CD4-positive, alpha-beta T cell treated with Interleukin-6 at 100 ng/mL for 8 hours (primary cell): ENCODE measurements at regions not wholly inside any gene's neighbourhood (a gene's known extent, or its start where the extent isn't known, plus 50 kb on each side); places are given as distances from the start of the nearest gene placed in this dataset.

ENCODE experiments used
- DNase-seq: peaks from one replicate; pipeline ENCODE4 v3.0.0-alpha.2; 2020; ENCODE audit warnings: mixed read lengths, low spot score

DNA sequence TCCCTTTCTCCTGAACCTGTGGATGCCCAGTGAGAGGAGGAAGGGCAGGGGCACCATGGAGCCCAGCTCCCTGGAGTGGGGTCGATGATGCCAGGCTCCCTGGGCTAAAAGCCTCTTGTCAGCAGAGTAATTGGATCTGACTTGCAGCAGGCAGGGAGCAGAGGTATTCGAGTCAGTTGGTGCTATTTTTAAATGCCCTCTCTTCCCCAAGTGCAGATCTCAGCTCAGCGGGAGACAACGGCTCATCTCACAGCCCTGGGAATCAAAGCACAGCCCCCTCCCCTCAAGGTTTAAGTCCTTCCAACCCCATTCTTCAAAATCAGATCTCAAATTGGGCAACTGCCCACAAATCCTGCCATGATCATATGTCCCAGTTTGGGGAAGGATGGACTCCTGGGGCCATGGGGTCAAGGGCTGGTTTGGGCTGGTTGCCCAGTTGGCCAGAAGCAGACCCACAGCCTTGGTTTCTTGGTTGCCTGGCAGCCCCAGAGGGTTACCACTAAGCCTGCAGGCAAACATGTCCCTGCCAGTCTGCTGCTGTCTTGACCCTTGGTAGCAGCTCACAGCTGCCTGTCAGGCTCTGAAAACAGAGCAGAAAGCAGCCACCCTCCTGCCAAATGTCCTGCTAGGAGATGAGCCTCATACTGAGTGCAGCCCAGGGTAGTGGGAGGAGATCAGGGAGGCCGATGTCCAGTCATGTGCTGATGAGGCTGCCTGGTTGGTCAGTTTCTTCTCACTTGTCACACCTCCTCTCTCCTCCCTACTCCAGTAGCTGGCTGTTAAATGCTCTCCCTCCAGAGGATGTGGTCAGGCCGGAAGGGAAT lies 244.9 kb downstream of the LOXHD1 start:
- DNase-seq: no peak

DNA sequence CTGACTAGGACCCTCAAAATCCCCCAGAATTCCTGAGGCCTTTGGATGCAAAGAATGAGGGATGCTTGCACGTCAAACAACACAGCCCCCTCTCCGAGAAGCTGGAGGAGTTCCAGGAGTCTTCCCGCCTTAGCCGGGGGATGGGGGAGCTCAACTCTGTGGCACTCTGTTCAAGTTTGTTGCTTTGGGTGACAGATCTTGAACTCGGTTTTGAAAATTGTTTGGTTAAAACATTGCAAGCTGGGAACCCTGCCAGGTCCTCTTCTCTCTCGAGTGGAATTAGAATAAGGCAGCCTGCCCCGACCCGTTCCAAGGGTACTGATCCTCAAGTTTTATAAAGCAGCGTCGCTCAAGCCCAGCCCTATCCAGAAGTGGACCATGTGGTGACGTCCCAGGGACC lies 244.1 kb downstream of the LOXHD1 start:
- DNase-seq: no peak

DNA sequence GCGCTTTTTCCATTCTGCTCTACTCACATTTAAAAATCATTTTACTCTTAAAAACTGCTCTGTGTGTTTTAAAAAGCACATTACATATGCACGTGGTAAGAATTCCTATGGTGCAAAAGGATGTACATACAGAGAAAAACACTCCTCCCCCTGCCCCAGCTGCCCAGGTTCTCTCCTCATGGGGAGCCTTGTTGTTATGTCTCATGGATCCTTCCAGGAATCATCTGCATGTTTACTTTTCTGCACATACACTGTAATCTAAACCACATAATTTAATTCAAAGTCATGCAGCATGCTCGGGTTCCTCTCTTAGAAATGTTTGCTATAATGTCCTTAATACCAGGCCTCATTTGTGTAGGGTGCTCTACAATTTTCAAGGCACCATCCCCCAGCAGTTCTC lies 243.3 kb downstream of the LOXHD1 start:
- no peak for DNase-seq

DNA sequence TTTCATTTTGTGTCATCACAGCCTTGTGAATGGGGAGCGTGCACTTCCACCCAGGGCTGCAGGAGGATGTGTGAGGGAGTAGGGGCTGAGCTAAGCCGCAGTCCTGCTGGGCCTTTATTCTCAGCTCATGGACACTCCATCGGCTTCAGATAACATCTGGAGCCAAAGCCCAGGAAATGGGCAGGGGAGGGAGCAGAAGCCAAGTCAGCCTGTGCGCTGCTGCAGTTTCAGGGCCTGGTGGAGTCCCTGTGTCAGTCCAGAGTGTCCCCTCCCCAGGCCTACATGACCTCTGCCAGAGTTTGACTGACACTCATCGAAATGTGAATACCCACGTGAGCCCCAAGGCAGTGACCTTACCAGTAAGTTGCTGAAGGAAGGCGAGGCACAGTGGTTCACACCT lies 242.2 kb downstream of the LOXHD1 start:
- DNase-seq: no peak

DNA sequence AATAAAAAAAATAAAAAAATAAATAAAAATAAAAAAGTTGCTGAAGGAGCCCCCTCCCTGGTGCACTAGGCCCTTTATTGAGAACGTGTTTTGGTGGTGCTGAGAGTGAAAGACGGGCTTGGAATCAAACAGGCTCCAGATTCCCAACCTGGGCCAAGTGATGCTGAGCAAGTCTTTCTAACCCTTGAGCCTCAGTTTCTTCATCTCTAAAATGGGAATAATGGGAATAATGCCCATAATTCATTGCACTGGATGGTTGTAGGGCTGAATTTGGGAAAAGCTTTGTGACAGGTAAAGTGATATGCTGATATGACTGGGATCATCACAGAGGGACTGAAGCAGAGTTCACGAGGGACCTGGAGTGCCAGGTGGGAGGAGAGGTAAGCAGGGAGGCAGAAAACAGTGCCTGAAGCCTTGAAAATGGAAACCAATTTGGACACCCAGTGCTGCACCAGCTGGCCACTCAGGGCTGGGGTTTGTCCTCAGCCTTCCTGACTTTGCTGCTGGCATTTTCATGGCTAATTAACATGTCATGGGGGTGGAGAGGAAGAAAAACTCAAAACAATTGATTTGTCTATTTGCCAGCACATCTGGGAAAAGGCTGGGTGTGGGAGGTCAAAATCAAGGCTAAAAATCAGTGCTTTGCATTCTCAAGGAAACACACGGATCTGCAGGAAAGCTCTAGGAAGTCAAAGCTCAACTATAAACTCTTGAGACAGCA lies 241.3 kb downstream of the LOXHD1 start:
- no peak for DNase-seq

GRCh38 chr18:46416706-46417638 lies 240.0 kb downstream of the LOXHD1 start:
- no peak for DNase-seq

DNA sequence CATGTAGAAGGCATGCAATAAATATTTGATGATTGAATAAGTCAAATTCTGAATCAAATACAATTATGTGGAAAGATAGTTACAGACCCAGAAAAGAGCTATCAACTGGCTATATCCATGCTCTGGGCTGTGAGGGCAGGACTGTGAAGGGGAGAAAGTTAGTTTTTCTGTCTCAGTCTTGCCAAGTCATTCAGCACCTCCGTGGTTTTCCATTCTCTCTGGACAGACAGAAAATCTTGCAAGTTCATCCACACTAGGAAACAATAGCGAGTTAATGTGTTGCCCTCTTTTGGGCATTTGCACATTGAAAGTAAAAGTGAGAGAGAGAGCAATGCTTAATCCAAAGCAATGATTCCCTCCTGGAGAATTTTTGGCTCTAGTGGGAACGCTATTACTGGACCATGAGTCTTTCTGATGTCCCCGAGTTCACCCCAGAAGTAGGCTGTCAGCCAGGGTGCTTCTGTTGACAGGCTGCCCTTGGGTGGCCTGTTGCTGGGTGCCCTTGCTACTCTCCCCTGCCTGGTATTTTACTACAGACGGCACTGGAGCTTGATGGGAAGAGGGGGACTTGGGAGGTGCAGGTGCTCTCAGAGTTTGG lies 238.3 kb downstream of the LOXHD1 start:
- no peak for DNase-seq

- DNase-seq: no peak
Observed at GRCh38 chr18:46419391-46420141, 237.5 kb downstream of the LOXHD1 start.

DNA sequence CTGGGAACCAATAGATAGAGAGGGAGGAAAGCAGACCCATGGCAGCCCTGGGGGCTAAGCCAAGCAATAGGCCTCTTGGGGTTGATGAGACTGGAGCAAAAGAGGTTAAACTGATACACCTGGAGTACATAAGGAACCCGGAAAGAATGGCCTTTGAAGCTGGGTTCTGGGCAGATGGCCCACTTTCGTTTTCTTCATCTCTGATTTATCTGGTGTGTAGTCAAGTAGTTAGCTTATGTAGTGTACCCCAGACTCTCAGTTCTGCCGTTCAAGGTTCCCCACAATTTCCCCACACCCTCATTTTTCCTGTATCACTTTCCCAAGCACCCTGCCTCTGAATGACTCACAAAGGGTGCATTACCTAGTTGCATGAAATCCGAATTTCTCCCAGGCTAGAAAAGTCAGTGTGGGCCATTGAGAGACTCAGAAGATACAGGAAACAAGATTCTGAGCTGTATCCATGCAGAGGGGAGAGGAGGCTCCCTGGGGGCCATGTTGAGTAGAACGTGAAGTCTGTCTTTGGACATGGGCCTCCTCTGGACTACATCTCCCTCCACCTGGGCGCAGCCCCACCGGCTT lies 235.0 kb downstream of the LOXHD1 start:
- no peak for DNase-seq

- DNase-seq: no peak
Observed at GRCh38 chr18:46422552-46423055, 234.4 kb downstream of the LOXHD1 start.

GRCh38 chr18:46423226-46423805 lies 233.7 kb downstream of the LOXHD1 start:
- no peak for DNase-seq

GRCh38 chr18:46424898-46425297 lies 232.1 kb downstream of the LOXHD1 start:
- DNase-seq: no peak

DNA sequence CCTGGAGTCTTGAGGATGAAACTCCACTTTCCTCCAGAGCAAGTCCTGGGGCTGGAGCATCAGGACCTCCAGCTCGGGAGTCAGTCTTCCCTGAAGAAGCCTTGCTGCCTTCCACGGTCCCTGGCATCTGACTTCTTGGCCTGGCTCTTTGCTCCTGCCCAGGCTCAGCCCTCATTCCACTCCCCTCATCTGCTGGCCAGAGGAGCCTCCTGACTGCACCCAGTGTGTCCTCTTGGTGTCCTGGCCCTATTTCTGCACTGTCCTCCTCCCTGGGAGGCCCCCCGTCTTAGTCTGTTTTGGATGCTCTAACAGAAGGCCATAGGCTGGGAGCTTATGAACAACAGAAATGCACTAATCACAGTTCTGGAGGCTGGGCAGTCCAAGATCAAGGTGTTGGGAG lies 231.5 kb downstream of the LOXHD1 start:
- no peak for DNase-seq

GRCh38 chr18:46426021-46426678 lies 230.9 kb downstream of the LOXHD1 start:
- no peak for DNase-seq

DNA sequence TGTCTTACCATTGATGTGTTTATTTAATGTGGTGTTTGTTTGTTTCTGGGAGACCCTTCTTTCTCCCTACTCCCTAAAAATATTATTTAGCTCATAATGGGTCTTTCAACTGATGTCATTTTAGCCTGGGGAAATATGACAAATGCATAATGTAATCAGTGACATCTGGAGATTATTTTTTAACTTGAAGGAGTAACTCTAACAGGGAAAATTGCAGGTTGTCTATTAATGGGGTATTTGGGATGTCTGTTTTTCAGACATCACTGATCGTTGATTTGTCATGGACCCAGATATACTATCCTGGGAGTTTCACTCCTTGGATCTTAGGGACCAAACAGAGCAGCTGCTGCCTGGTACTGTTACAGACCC lies 230.4 kb downstream of the LOXHD1 start:
- DNase-seq: no peak
